GM12878 (cell line): ENCODE measurements at regions not wholly inside any gene's neighbourhood (a gene's known extent, or its start where the extent isn't known, plus 50 kb on each side); places are given as distances from the start of the nearest gene placed in this dataset.

Source experiments
- ATAC-seq: fragments of 200-7000 bp; cut with Tn5 transposase; 3 replicates; pipeline ENCODE4 v1.9.1; 2020; ENCODE audit warnings: mild to moderate bottlenecking, moderate library complexity
- BruUV-seq: library from RNA; stranded (reverse); fragments of 400-500 nt; replicated peaks from 2 replicates; lab custom pipeline; 2021; lab: Mats Ljungman, UMichigan
- CTCF ChIA-PET: fragments of 300-600 bp; sonication (Branson Sonifier 250); formaldehyde crosslinking; extraction: SDS; loops from one replicate; lab custom pipeline; 2021; ENCODE audit warnings: inconsistent platforms; lab: Yijun Ruan, JAX
- POLR2A ChIA-PET: fragments of 350-600 bp; formaldehyde crosslinking; extraction: SDS; loops from one replicate; lab custom pipeline; 2021; ENCODE audit warnings: inconsistent platforms; lab: Charles Lee
- RAD21 ChIA-PET: fragments of 300-600 bp; sonication (Branson Sonifier 250); formaldehyde crosslinking; loops from one replicate; lab custom pipeline; 2023; ENCODE audit warnings: antibody characterized with exemption; ENCODE audit not compliant: unreplicated experiment; lab: Charles Lee
- SMC1A ChIA-PET: fragments of 300-600 bp; sonication (Branson Sonifier 250); formaldehyde crosslinking; loops from one replicate; lab custom pipeline; 2023; ENCODE audit not compliant: unreplicated experiment, uncharacterized antibody; lab: Charles Lee
- DNase-seq: peaks from one replicate; pipeline ENCODE4 v3.0.0-alpha.2; 2011; ENCODE audit warnings: low read depth, low spot score
- FAIRE-seq: peaks from 3 replicates; lab custom pipeline; 2011; peaks lifted over from hg19 to GRCh38; lab: Jason Lieb, UNC
- H2AFZ ChIP-seq: 2 replicates; pipeline ENCODE4 v1.6.0; 2011; ENCODE audit warnings: low read depth, low read length, control low read depth; ENCODE audit not compliant: control insufficient read depth
- H3K27ac ChIP-seq: 2 replicates; pipeline ENCODE4 v1.5.1; 2011; ENCODE audit warnings: control low read depth; ENCODE audit not compliant: control insufficient read depth, insufficient read depth
- H3K27me3 ChIP-seq, 2 experiments: replicated peaks in 1 of 2; 2 replicates each; pipeline versions ENCODE4 v1.6.0 to v1.6.1; 2011; ENCODE audit warnings: low read length in 1 of 2; ENCODE audit not compliant: control insufficient read depth in 2 of 2, insufficient read depth in 2 of 2
- H3K36me3 ChIP-seq, 2 experiments: 2 replicates each; pipeline ENCODE4 v1.5.1; 2011; ENCODE audit warnings: low read length in 1 of 2; ENCODE audit not compliant: control insufficient read depth in 2 of 2, insufficient read depth in 2 of 2
- H3K4me1 ChIP-seq: 2 replicates; pipeline ENCODE4 v1.6.1; 2011; ENCODE audit warnings: mild to moderate bottlenecking, low read length, moderate library complexity, mixed read lengths; ENCODE audit not compliant: control insufficient read depth, insufficient read depth
- H3K4me2 ChIP-seq: 2 replicates; pipeline ENCODE4 v1.6.0; 2011; ENCODE audit warnings: control low read depth; ENCODE audit not compliant: control insufficient read depth, insufficient read depth
- H3K4me3 ChIP-seq: fragments of 200-600 bp; sonication (generic); 2 replicates; pipeline ENCODE4 v1.5.1; 2016
- H3K79me2 ChIP-seq: 2 replicates; pipeline ENCODE4 v1.6.0; 2011; ENCODE audit warnings: low read length; ENCODE audit not compliant: control insufficient read depth, insufficient read depth
- H3K9ac ChIP-seq: 2 replicates; pipeline ENCODE4 v1.8.0; 2011; ENCODE audit warnings: low read length, control low read depth, mixed read lengths; ENCODE audit not compliant: control insufficient read depth, insufficient read depth
- H3K9me3 ChIP-seq: replicated peaks from 3 replicates; pipeline ENCODE4 v1.5.1; 2011; ENCODE audit warnings: mild to moderate bottlenecking, low read length; ENCODE audit not compliant: control insufficient read depth, insufficient read depth
- H4K20me1 ChIP-seq: 2 replicates; pipeline ENCODE4 v1.6.0; 2011; ENCODE audit not compliant: control insufficient read depth, insufficient read depth
- BCLAF1 ChIP-seq: fragments of 450-650 bp; IDR thresholded peaks from 2 replicates; pipeline ENCODE4 v1.6.1; 2017; ENCODE audit warnings: antibody characterized with exemption, mild to moderate bottlenecking, moderate library complexity
- CUX1 ChIP-seq: IDR thresholded peaks from 2 replicates; pipeline ENCODE4 v1.6.1; 2012; ENCODE audit warnings: improper control_type of control experiment, low read depth, low read length; ENCODE audit not compliant: insufficient replicate concordance
- DPF2 ChIP-seq: fragments of 450-650 bp; IDR thresholded peaks from 2 replicates; pipeline ENCODE4 v1.6.1; 2017; ENCODE audit warnings: mild to moderate bottlenecking
- FOXM1 ChIP-seq: IDR thresholded peaks from 2 replicates; pipeline ENCODE4 v1.6.1; 2012; ENCODE audit warnings: low read depth, mild to moderate bottlenecking, inconsistent platforms, low read length, moderate library complexity
- NFXL1 ChIP-seq: fragments of 450-650 bp; IDR thresholded peaks from 2 replicates; pipeline ENCODE4 v1.6.1; 2017; ENCODE audit warnings: antibody characterized with exemption, mild to moderate bottlenecking, borderline replicate concordance
- RBBP5 ChIP-seq: fragments of 200-600 bp; sonication (generic); conservative IDR thresholded peaks from 2 replicates; pipeline ENCODE4 v1.6.1; 2016
- ZNF622 ChIP-seq: fragments of 450-650 bp; IDR thresholded peaks from 2 replicates; pipeline ENCODE4 v1.6.1; 2017; ENCODE audit warnings: mild to moderate bottlenecking, inconsistent platforms
- ZZZ3 ChIP-seq: IDR thresholded peaks from 2 replicates; pipeline ENCODE4 v1.6.1; 2011; ENCODE audit warnings: low read depth; ENCODE audit not compliant: control insufficient read depth, insufficient read length
- WGBS: methylation state at CpG from one replicate; pipeline ENCODE4 v1.1.6; 2016; ENCODE audit warnings: low lambda C conversion rate; ENCODE audit not compliant: insufficient replicate concordance, insufficient coverage; ENCODE audit errors: missing lambda C conversion rate; 5-methylcytosine and 5-hydroxymethylcytosine counted together
- in situ Hi-C: fragments of 300-500 bp; cut with MboI; formaldehyde crosslinking; loops from 9 replicates; pipeline ENCODE4 v1.14.3; 2018; ENCODE audit warnings: mixed read lengths
- intact Hi-C: fragments of 100-400 bp; cut with micrococcal nuclease; formaldehyde crosslinking; loops from one replicate; pipeline ENCODE4 v1.14.2; 2022; ENCODE audit not compliant: unreplicated experiment

GRCh38 chr12:30090258-30090657 lies 306.5 kb upstream of the TMTC1 start:
- intact Hi-C loops: no loop called here
- WGBS: 0% methylated on average over 2 of the region's 2 CpGs
- no peak overlapping the region for H3K9ac ChIP-seq
- no peak for FAIRE-seq
- no peaks in the 10 kb centered on the region for H3K36me3 ChIP-seq
- no peak for TF ChIP-seq DPF2
- no peak for TF ChIP-seq NFXL1
- no peak for TF ChIP-seq ZNF622
- no peak for TF ChIP-seq RBBP5
- no peaks in the 10 kb centered on the region for H3K79me2 ChIP-seq
- in situ Hi-C loops: no loop called here
- no peak overlapping the region for H3K27ac ChIP-seq
- CTCF ChIA-PET: no interaction called here
- SMC1A ChIA-PET: no interaction called here
- H3K27me3 ChIP-seq: no peaks in the 10 kb centered on the region
- POLR2A ChIA-PET: no interaction called here
- BruUV-seq: no TSS peak
- RAD21 ChIA-PET: interaction anchor here (0.6 kb wide), 1 partner anchor 788 kb away, joined by 5 read pairs; no protein-coding TSS in a partner anchor
- H4K20me1 ChIP-seq: no peaks in the 10 kb centered on the region
- H3K4me3 ChIP-seq: no peak overlapping the region
- DNase-seq: no peak
- no peak overlapping the region for H2AFZ ChIP-seq
- no peaks in the 10 kb centered on the region for H3K4me1 ChIP-seq
- H3K4me2 ChIP-seq: no peak overlapping the region
- no peak for ATAC-seq
- H3K9me3 ChIP-seq: no peaks in the 10 kb centered on the region

GRCh38 chr12:30088259-30088995 lies 304.7 kb upstream of the TMTC1 start:
- DNase-seq (no peak), ATAC-seq (no peak), FAIRE-seq (peak; percentile 47)
- RAD21 ChIA-PET: no interaction called here
- BruUV-seq: no TSS peak
- Histone ChIP-seq H3K27me3 (no peaks in the 10 kb centered on the region), H3K4me2 (no peak overlapping the region), H2AFZ (no peak overlapping the region), H3K4me3 (no peak overlapping the region), H3K27ac (no peak overlapping the region), H4K20me1 (no peaks in the 10 kb centered on the region), H3K4me1 (no peaks in the 10 kb centered on the region), H3K36me3 (no peaks in the 10 kb centered on the region), H3K9ac (no peak overlapping the region), H3K79me2 (no peaks in the 10 kb centered on the region), H3K9me3 (no peaks in the 10 kb centered on the region)
- intact Hi-C loops: no loop called here
- in situ Hi-C loops: no loop called here
- CTCF ChIA-PET: no interaction called here
- 42% methylated on average over 3 of the region's 3 CpGs for WGBS
- SMC1A ChIA-PET: no interaction called here
- POLR2A ChIA-PET: no interaction called here
- TF ChIP-seq BCLAF1: no peak
- TF ChIP-seq FOXM1: no peak
- TF ChIP-seq CUX1: no peak
- no peak for TF ChIP-seq ZZZ3
